Peyer's patch (tissue), 4 donors: ENCODE measurements at regions not wholly inside any gene's neighbourhood (a gene's known extent, or its start where the extent isn't known, plus 50 kb on each side); places are given as distances from the start of the nearest gene placed in this dataset.

ENCODE experiments used
- DNase-seq, 3 donors: peaks; one replicate each; pipeline ENCODE4 v3.0.0-alpha.2; 2017 to 2019
- H3K27ac ChIP-seq, 4 donors: fragments of 200-600 bp; sonication (generic); one replicate each; pipeline ENCODE4 v1.5.1; 2016 to 2019
- H3K27me3 ChIP-seq, 2 donors: fragments of 200-600 bp; sonication (generic); one replicate each; pipeline ENCODE4 v1.5.1; 2019
- H3K36me3 ChIP-seq, 3 donors: fragments of 200-600 bp; sonication (generic); one replicate each; pipeline ENCODE4 v1.5.1; 2016 to 2019
- H3K4me1 ChIP-seq, 4 donors: fragments of 200-600 bp; sonication (generic); one replicate each; pipeline ENCODE4 v1.5.1; 2016 to 2019
- H3K4me3 ChIP-seq, 4 donors: fragments of 200-600 bp; sonication (generic); 1 replicate in 3 of 4; 2 replicates in 1 of 4; pipeline ENCODE4 v1.5.1; 2016 to 2019; ENCODE audit warnings: mild to moderate bottlenecking in 1 of 4
- H3K9me3 ChIP-seq, 4 donors: fragments of 200-600 bp; sonication (generic); one replicate each; pipeline ENCODE4 v1.5.1; 2016 to 2019; ENCODE audit warnings: mild to moderate bottlenecking in 1 of 4
- CTCF ChIP-seq, 6 experiments: fragments of 450-650 bp in 4 of 6; fragments of 200-600 bp in 2 of 6; sonication (generic) in 1 of 6; IDR thresholded peaks; one replicate each; pipeline ENCODE4 v1.5.1; 2017 to 2019; ENCODE audit warnings: antibody characterized with exemption in 6 of 6, mild to moderate bottlenecking in 3 of 6, moderate library complexity in 1 of 6
- POLR2A ChIP-seq, 2 donors: fragments of 450-650 bp; IDR thresholded peaks; one replicate each; pipeline ENCODE4 v1.5.1; 2017; ENCODE audit warnings: antibody characterized with exemption in 2 of 2, mild to moderate bottlenecking in 2 of 2, moderate library complexity in 2 of 2

- TF ChIP-seq POLR2A (IDR thresholded peaks at IDR 0.05) (no peak), CTCF (IDR thresholded peaks at IDR 0.05) (no peak)
- Histone ChIP-seq H3K27ac (no peak overlapping the region), H3K36me3 (no peaks in the 10 kb centered on the region), H3K4me3 (no peak overlapping the region), H3K9me3 (no peaks in the 10 kb centered on the region), H3K4me1 (no peaks in the 10 kb centered on the region), H3K27me3 (no peaks in the 10 kb centered on the region)
- no peak for DNase-seq
These were observed 1383.0 kb upstream of the C9orf72 start for GRCh38 chr9:28956116-28956880.

DNA sequence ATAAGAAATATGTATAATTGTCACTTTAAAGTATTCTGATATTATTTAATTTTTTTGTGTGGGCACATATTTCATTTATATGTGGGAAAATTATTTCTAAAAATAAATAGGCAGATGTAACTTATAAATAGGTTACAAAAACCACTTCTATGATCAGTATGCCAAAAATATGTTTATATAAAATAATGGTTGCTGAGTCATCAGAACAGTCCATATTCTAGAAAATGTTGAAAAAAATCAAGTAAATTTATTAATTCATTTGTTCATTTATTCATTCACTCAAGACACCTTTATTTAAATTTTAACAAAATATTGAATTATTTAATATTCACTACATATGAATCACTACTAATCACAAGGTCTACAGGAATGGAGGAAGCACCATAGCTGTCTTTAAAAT lies 1387.3 kb upstream of the C9orf72 start:
- H3K4me1 ChIP-seq: no peaks in the 10 kb centered on the region
- H3K9me3 ChIP-seq: no peaks in the 10 kb centered on the region
- no peaks in the 10 kb centered on the region for H3K36me3 ChIP-seq
- no peaks in the 10 kb centered on the region for H3K27me3 ChIP-seq
- no peak for DNase-seq
- no peak overlapping the region for H3K4me3 ChIP-seq
- no peak overlapping the region for H3K27ac ChIP-seq
- no peak for TF ChIP-seq CTCF (IDR thresholded peaks at IDR 0.05)
- no peak for TF ChIP-seq POLR2A (IDR thresholded peaks at IDR 0.05)

GRCh38 chr9:28961623-28962022 lies 1388.3 kb upstream of the C9orf72 start:
- no peaks in the 10 kb centered on the region for H3K27me3 ChIP-seq
- no peak overlapping the region for H3K27ac ChIP-seq
- no peaks in the 10 kb centered on the region for H3K9me3 ChIP-seq
- H3K36me3 ChIP-seq: no peaks in the 10 kb centered on the region
- H3K4me3 ChIP-seq: no peak overlapping the region
- H3K4me1 ChIP-seq: no peaks in the 10 kb centered on the region
- no peak for DNase-seq
- no peak for TF ChIP-seq CTCF (IDR thresholded peaks at IDR 0.05)
- no peak for TF ChIP-seq POLR2A (IDR thresholded peaks at IDR 0.05)

DNA sequence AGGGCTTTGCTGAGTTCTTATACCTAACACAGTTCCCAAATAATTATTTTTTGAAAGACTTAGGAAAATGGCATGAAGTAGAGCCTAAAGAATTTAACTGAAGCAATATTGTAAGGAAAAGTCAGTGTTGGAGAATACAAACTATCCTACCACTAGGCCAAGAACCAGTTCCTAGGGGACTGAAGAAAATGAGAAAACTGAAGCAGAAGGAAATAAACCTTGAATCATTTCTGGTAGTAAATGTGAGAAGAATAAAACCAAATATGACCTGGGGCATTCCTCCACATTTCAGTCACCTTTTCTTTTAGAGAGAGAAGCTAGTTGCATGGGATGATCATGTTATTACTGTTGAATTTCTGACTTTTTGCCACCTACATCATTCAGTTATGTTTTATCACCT lies 1393.9 kb upstream of the C9orf72 start:
- Histone ChIP-seq H3K4me3 (no peak overlapping the region), H3K36me3 (no peaks in the 10 kb centered on the region), H3K4me1 (no peaks in the 10 kb centered on the region), H3K27ac (no peak overlapping the region), H3K9me3 (no peaks in the 10 kb centered on the region), H3K27me3 (no peaks in the 10 kb centered on the region)
- no peak for DNase-seq
- no peak for TF ChIP-seq POLR2A (IDR thresholded peaks at IDR 0.05)

- Histone ChIP-seq H3K9me3 (no peaks in the 10 kb centered on the region), H3K27me3 (no peaks in the 10 kb centered on the region), H3K4me3 (no peak overlapping the region), H3K4me1 (no peaks in the 10 kb centered on the region), H3K36me3 (no peaks in the 10 kb centered on the region), H3K27ac (no peak overlapping the region)
- DNase-seq: no peak
- TF ChIP-seq CTCF (IDR thresholded peaks at IDR 0.05) (no peak), POLR2A (IDR thresholded peaks at IDR 0.05) (no peak)
These were observed 1397.0 kb upstream of the C9orf72 start for GRCh38 chr9:28970241-28970654.

- Histone ChIP-seq H3K27ac (no peak overlapping the region), H3K4me1 (no peaks in the 10 kb centered on the region), H3K9me3 (no peaks in the 10 kb centered on the region), H3K36me3 (no peaks in the 10 kb centered on the region), H3K27me3 (no peaks in the 10 kb centered on the region), H3K4me3 (no peak overlapping the region)
- no peak for TF ChIP-seq CTCF (IDR thresholded peaks at IDR 0.05)
- TF ChIP-seq POLR2A (IDR thresholded peaks at IDR 0.05): no peak
- DNase-seq: no peak
These were observed 1398.6 kb upstream of the C9orf72 start for GRCh38 chr9:28971881-28972280.
